A549 (cell line): ENCODE measurements at regions not wholly inside any gene's neighbourhood (a gene's known extent, or its start where the extent isn't known, plus 50 kb on each side); places are given as distances from the start of the nearest gene placed in this dataset.

Experiments used
- ATAC-seq, 2 experiments: fragments of 200-7000 bp in 1 of 2; fragments of >200 bp in 1 of 2; cut with Nextera tagmentation in 1 of 2; cut with Tn5 transposase in 1 of 2; 3 replicates each; pipeline versions ENCODE4 v1.8.0 to v1.9.1; 2018 to 2020; ENCODE audit warnings: mild to moderate bottlenecking in 1 of 2, moderate library complexity in 1 of 2
- CTCF ChIA-PET: fragments of 300-600 bp; sonication (Branson Sonifier 250); formaldehyde crosslinking; extraction: SDS; loops from one replicate; lab custom pipeline; 2021; ENCODE audit warnings: antibody characterized with exemption, inconsistent platforms; lab: Yijun Ruan, JAX
- POLR2A ChIA-PET: fragments of 350-600 bp; formaldehyde crosslinking; extraction: SDS; loops from one replicate; lab custom pipeline; 2021; ENCODE audit warnings: antibody characterized with exemption, inconsistent platforms; lab: Yijun Ruan, JAX
- DNase-seq, 2 experiments: peaks; one replicate each; pipeline versions ENCODE4 v3.0.0 to v3.0.0-alpha.2; 2011 to 2016; ENCODE audit warnings: low read depth in 1 of 2, low spot score in 1 of 2
- FAIRE-seq: peaks from 2 replicates; lab custom pipeline; 2011; peaks lifted over from hg19 to GRCh38; lab: Jason Lieb, UNC
- H3K27ac ChIP-seq, 2 experiments: fragments of >200 bp; sonication (Bioruptor Twin); formaldehyde crosslinking; 3 replicates each; pipeline ENCODE4 v1.5.1; 2016 to 2017
- H3K4me1 ChIP-seq: fragments of >200 bp; sonication (Bioruptor Twin); formaldehyde crosslinking; 3 replicates; pipeline ENCODE4 v1.6.1; 2016
- H3K4me2 ChIP-seq: fragments of >200 bp; sonication (Bioruptor Twin); formaldehyde crosslinking; 3 replicates; pipeline ENCODE4 v1.6.1; 2016
- H3K4me3 ChIP-seq: fragments of >200 bp; sonication (Bioruptor Twin); formaldehyde crosslinking; 3 replicates; pipeline ENCODE4 v1.5.1; 2016
- H3K9me3 ChIP-seq: fragments of >200 bp; sonication (Bioruptor Twin); formaldehyde crosslinking; 3 replicates; pipeline ENCODE4 v1.6.1; 2016
- BCL3 ChIP-seq: fragments of >200 bp; sonication (Bioruptor Twin); formaldehyde crosslinking; IDR thresholded peaks from 3 replicates; pipeline ENCODE4 v1.6.1; 2016
- BHLHE40 ChIP-seq: IDR thresholded peaks from 2 replicates; pipeline ENCODE4 v1.6.1; 2012; ENCODE audit warnings: low read depth, low read length, inconsistent platforms
- CEBPB ChIP-seq, 2 experiments: fragments of >200 bp in 1 of 2; sonication (Bioruptor Twin) in 1 of 2; formaldehyde crosslinking in 1 of 2; IDR thresholded peaks; 2 replicates each; pipeline ENCODE4 v1.6.1; 2012 to 2016
- CHD2 ChIP-seq: fragments of 150-350 bp; IDR thresholded peaks from 2 replicates; pipeline ENCODE4 v1.6.1; 2014; ENCODE audit warnings: low read length; ENCODE audit not compliant: partially characterized antibody
- CHD4 ChIP-seq: fragments of 200-600 bp; sonication (generic); IDR thresholded peaks from 2 replicates; pipeline ENCODE4 v1.6.1; 2016; ENCODE audit warnings: antibody characterized with exemption, mild to moderate bottlenecking, borderline replicate concordance
- EHMT2 ChIP-seq: fragments of 200-600 bp; sonication (generic); IDR thresholded peaks from 2 replicates; pipeline ENCODE4 v1.6.1; 2016; ENCODE audit warnings: antibody characterized with exemption, low read depth, mild to moderate bottlenecking, moderate library complexity
- ELK1 ChIP-seq: fragments of 150-350 bp; IDR thresholded peaks from 2 replicates; pipeline ENCODE4 v1.6.1; 2014; ENCODE audit warnings: low read depth, mild to moderate bottlenecking, low read length
- EP300 ChIP-seq, 2 experiments: fragments of >200 bp; sonication (Bioruptor Twin); formaldehyde crosslinking; IDR thresholded peaks; 2 replicates in 1 of 2; 3 replicates in 1 of 2; pipeline ENCODE4 v1.6.1; 2016 to 2017
- FOXS1 ChIP-seq: fragments of 250-450 bp; sonication (Bioruptor Pico); IDR thresholded peaks from 2 replicates; pipeline ENCODE4 v1.5.0; 2020; ENCODE audit warnings: mild to moderate bottlenecking, moderate library complexity
- HES2 ChIP-seq: fragments of >200 bp; sonication (Bioruptor Twin); formaldehyde crosslinking; IDR thresholded peaks from 2 replicates; pipeline ENCODE4 v1.6.1; 2016
- HEYL ChIP-seq: fragments of 250-450 bp; sonication (Bioruptor Pico); IDR thresholded peaks from 2 replicates; pipeline ENCODE4 v1.8.0; 2021; ENCODE audit warnings: mild to moderate bottlenecking, moderate library complexity
- JUN ChIP-seq, 2 experiments: fragments of >200 bp; sonication (Bioruptor Twin); formaldehyde crosslinking; IDR thresholded peaks; 2 replicates in 1 of 2; 3 replicates in 1 of 2; pipeline ENCODE4 v1.6.1; 2016 to 2017
- KDM1A ChIP-seq: fragments of 200-600 bp; sonication (generic); IDR thresholded peaks from 2 replicates; pipeline ENCODE4 v1.6.1; 2016; ENCODE audit warnings: low read depth, mild to moderate bottlenecking
- MAFK ChIP-seq: fragments of 450-650 bp; IDR thresholded peaks from 2 replicates; pipeline ENCODE4 v1.6.1; 2014; ENCODE audit not compliant: partially characterized antibody
- NFE2L2 ChIP-seq: fragments of 150-350 bp; conservative IDR thresholded peaks from 2 replicates; pipeline ENCODE4 v1.6.1; 2014; ENCODE audit warnings: low read length
- NR3C1 ChIP-seq: fragments of >200 bp; sonication (Bioruptor Twin); formaldehyde crosslinking; IDR thresholded peaks from 3 replicates; pipeline ENCODE4 v1.6.1; 2017
- RARB ChIP-seq: fragments of 250-450 bp; sonication (Bioruptor Pico); IDR thresholded peaks from 2 replicates; pipeline ENCODE4 v1.8.0; 2021; ENCODE audit warnings: mild to moderate bottlenecking, moderate library complexity
- SMC3 ChIP-seq: fragments of >200 bp; sonication (Bioruptor Twin); formaldehyde crosslinking; IDR thresholded peaks from 3 replicates; pipeline ENCODE4 v1.6.1; 2018; ENCODE audit warnings: inconsistent platforms
- USF2 ChIP-seq: fragments of 450-650 bp; IDR thresholded peaks from 2 replicates; pipeline ENCODE4 v1.6.1; 2014; ENCODE audit warnings: antibody characterized with exemption
- ZNF302 ChIP-seq: fragments of 250-450 bp; sonication (Bioruptor Pico); IDR thresholded peaks from 2 replicates; pipeline ENCODE4 v1.9.0; 2021; ENCODE audit warnings: inconsistent platforms, mild to moderate bottlenecking, moderate library complexity
- WGBS: methylation state at CpG from one replicate; pipeline ENCODE4 v1.1.6; 2017; ENCODE audit errors: missing lambda C conversion rate; 5-methylcytosine and 5-hydroxymethylcytosine counted together
- TF ChIP-seq, protein P1 (sequence below): fragments of 250-450 bp; sonication (Bioruptor Pico); IDR thresholded peaks from 2 replicates; pipeline ENCODE4 v1.5.0; 2020; ENCODE audit warnings: low read depth, mild to moderate bottlenecking, moderate library complexity

- FAIRE-seq: no peak
- CTCF ChIA-PET: no interaction called here
- Histone ChIP-seq H3K9me3 (no peaks in the 10 kb centered on the region), H3K4me1 (no peaks in the 10 kb centered on the region), H3K27ac (no peak overlapping the region), H3K4me2 (no peak overlapping the region), H3K4me3 (no peak overlapping the region)
- TF ChIP-seq CHD2 (no peak), JUN (IDR thresholded peaks at IDR 0.05) (no peak), KDM1A (no peak), NR3C1 (no peak), BCL3 (no peak)
- DNase-seq: no peak
- POLR2A ChIA-PET: no interaction called here
- ATAC-seq: no peak
- 62% methylated on average over 11 of the region's 11 CpGs for WGBS
Measured at GRCh38 chr16:51458356-51459140, 307.5 kb upstream of the SALL1 start.

- DNase-seq (no peak), ATAC-seq (no peak), FAIRE-seq (no peak)
- Histone ChIP-seq H3K27ac (no peak overlapping the region), H3K4me1 (no peaks in the 10 kb centered on the region), H3K4me3 (no peak overlapping the region), H3K4me2 (no peak overlapping the region), H3K9me3 (no peaks in the 10 kb centered on the region)
- TF ChIP-seq ZNF302 (CRISPR knock-in tag): no peak
- TF ChIP-seq BHLHE40: no peak
- no peak for TF ChIP-seq CEBPB (IDR thresholded peaks at IDR 0.05)
- no peak for TF ChIP-seq KDM1A
- TF ChIP-seq MAFK: no peak
- no peak for TF ChIP-seq HES2
- no peak for TF ChIP-seq EP300 (IDR thresholded peaks at IDR 0.05)
- TF ChIP-seq, protein P1, sequence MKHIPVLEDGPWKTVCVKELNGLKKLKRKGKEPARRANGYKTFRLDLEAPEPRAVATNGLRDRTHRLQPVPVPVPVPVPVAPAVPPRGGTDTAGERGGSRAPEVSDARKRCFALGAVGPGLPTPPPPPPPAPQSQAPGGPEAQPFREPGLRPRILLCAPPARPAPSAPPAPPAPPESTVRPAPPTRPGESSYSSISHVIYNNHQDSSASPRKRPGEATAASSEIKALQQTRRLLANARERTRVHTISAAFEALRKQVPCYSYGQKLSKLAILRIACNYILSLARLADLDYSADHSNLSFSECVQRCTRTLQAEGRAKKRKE: no peak
- TF ChIP-seq NFE2L2: no peak
- no peak for TF ChIP-seq RARB (CRISPR knock-in tag)
- no peak for TF ChIP-seq CHD2
- no peak for TF ChIP-seq FOXS1 (CRISPR knock-in tag)
- TF ChIP-seq EHMT2: no peak
- no peak for TF ChIP-seq ELK1
- TF ChIP-seq HEYL (CRISPR knock-in tag): no peak
- TF ChIP-seq SMC3: no peak
- TF ChIP-seq CHD4: no peak
- no peak for TF ChIP-seq USF2
- CTCF ChIA-PET: no interaction called here
- WGBS: 66% methylated on average over 7 of the region's 7 CpGs
- POLR2A ChIA-PET: no interaction called here
Measured at GRCh38 chr16:51457775-51458174, 306.7 kb upstream of the SALL1 start.
